Esophagus squamous epithelium (tissue), 4 donors: ENCODE measurements at regions not wholly inside any gene's neighbourhood (a gene's known extent, or its start where the extent isn't known, plus 50 kb on each side); places are given as distances from the start of the nearest gene placed in this dataset.

ENCODE experiments used
- POLR2A ChIP-seq, 4 donors: fragments of 450-650 bp; IDR thresholded peaks; one replicate each; pipeline ENCODE4 v1.6.1; 2017; ENCODE audit warnings: antibody characterized with exemption in 4 of 4, mild to moderate bottlenecking in 4 of 4, moderate library complexity in 3 of 4
- TF ChIP-seq, protein P1 (sequence below), 6 experiments: fragments of 450-650 bp in 4 of 6; fragments of 200-600 bp in 2 of 6; sonication (generic) in 2 of 6; IDR thresholded peaks; one replicate each; pipeline ENCODE4 v1.5.1; 2016 to 2019; ENCODE audit warnings: antibody characterized with exemption in 6 of 6, mild to moderate bottlenecking in 4 of 6, moderate library complexity in 4 of 6

DNA sequence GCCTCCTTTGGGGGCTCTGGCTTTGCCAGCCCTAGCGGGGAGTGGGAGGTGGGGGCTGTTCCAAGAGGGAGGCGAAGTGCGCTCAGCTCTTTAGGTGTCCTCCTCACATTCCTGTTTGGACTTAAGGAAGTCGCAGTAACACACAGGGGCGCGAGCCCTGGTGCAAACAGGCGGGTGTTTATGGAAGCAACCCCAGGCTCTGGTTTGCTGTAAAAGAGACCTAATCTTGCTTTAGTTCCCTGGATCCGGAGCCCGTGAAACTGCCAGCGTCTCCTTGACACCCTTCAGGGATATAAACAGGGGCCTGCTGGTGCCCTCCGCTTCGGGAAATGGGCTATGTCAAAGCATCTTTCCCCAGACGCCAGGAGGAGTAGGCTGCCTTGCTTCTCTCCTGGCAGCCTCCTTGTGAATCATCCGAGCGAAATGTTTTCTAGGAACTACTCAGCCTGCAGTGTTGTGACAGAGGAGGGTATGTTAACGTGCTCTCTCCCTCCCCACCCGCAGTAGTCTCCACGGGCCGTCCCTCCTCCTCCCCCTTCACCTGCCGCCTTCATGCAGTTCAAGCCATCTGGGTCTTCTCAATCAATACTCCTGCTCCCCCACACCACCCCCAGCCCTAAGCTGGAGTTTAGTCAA lies 168.0 kb upstream of the LRFN2 start:
- TF ChIP-seq POLR2A (IDR thresholded peaks at IDR 0.05), result no peak
- TF ChIP-seq, protein P1, sequence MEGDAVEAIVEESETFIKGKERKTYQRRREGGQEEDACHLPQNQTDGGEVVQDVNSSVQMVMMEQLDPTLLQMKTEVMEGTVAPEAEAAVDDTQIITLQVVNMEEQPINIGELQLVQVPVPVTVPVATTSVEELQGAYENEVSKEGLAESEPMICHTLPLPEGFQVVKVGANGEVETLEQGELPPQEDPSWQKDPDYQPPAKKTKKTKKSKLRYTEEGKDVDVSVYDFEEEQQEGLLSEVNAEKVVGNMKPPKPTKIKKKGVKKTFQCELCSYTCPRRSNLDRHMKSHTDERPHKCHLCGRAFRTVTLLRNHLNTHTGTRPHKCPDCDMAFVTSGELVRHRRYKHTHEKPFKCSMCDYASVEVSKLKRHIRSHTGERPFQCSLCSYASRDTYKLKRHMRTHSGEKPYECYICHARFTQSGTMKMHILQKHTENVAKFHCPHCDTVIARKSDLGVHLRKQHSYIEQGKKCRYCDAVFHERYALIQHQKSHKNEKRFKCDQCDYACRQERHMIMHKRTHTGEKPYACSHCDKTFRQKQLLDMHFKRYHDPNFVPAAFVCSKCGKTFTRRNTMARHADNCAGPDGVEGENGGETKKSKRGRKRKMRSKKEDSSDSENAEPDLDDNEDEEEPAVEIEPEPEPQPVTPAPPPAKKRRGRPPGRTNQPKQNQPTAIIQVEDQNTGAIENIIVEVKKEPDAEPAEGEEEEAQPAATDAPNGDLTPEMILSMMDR (IDR thresholded peaks at IDR 0.05), result no peak
